Gastroesophageal sphincter (tissue), 3 donors: ENCODE measurements at regions not wholly inside any gene's neighbourhood (a gene's known extent, or its start where the extent isn't known, plus 50 kb on each side); places are given as distances from the start of the nearest gene placed in this dataset.

Experiments used
- POLR2A ChIP-seq, 2 donors: fragments of 450-650 bp; IDR thresholded peaks; one replicate each; pipeline ENCODE4 v1.6.1; 2017; ENCODE audit warnings: antibody characterized with exemption in 2 of 2, mild to moderate bottlenecking in 2 of 2, moderate library complexity in 1 of 2
- TF ChIP-seq, protein P1 (sequence below), 4 experiments: fragments of 200-600 bp in 2 of 4; fragments of 450-650 bp in 2 of 4; sonication (generic) in 1 of 4; IDR thresholded peaks; one replicate each; pipeline ENCODE4 v1.5.1; 2017 to 2019; ENCODE audit warnings: antibody characterized with exemption in 4 of 4, mild to moderate bottlenecking in 2 of 4, moderate library complexity in 2 of 4

DNA sequence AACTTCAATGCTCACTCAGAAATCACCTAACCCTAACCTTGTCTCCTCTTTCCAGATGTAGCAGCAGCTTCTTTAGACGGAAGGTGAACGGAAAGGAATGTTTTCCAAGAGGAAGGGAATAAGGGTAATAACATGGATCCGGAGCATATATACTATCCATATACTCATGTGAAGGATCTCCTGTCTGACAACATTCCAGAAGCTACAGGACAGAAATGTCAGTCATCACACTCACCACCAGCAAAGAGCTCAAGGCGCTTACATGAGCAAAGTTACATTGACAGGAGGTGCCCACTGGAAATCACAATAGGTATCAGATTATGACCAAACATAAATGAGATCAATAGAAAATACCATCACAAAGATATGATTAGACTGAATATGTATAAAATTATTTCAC lies 122.1 kb upstream of the CCDC28A start:
- TF ChIP-seq, protein P1, sequence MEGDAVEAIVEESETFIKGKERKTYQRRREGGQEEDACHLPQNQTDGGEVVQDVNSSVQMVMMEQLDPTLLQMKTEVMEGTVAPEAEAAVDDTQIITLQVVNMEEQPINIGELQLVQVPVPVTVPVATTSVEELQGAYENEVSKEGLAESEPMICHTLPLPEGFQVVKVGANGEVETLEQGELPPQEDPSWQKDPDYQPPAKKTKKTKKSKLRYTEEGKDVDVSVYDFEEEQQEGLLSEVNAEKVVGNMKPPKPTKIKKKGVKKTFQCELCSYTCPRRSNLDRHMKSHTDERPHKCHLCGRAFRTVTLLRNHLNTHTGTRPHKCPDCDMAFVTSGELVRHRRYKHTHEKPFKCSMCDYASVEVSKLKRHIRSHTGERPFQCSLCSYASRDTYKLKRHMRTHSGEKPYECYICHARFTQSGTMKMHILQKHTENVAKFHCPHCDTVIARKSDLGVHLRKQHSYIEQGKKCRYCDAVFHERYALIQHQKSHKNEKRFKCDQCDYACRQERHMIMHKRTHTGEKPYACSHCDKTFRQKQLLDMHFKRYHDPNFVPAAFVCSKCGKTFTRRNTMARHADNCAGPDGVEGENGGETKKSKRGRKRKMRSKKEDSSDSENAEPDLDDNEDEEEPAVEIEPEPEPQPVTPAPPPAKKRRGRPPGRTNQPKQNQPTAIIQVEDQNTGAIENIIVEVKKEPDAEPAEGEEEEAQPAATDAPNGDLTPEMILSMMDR (IDR thresholded peaks at IDR 0.05): no peak
- no peak for TF ChIP-seq POLR2A (IDR thresholded peaks at IDR 0.05)
